Hematopoietic multipotent progenitor cell treated with erythropoietin and hydrocortisone succinate and interleukin-3 and kit ligand, for 17 days (in vitro differentiated cells): ENCODE measurements at regions not wholly inside any gene's neighbourhood (a gene's known extent, or its start where the extent isn't known, plus 50 kb on each side); places are given as distances from the start of the nearest gene placed in this dataset.

Experiments used
- DNase-seq: peaks from one replicate; pipeline ENCODE4 v3.0.0-alpha.2; 2015; ENCODE audit warnings: low spot score

GRCh38 chr5:66477596-66477995, 118.6 kb upstream of the MAST4 start:
- DNase-seq: no peak

DNA sequence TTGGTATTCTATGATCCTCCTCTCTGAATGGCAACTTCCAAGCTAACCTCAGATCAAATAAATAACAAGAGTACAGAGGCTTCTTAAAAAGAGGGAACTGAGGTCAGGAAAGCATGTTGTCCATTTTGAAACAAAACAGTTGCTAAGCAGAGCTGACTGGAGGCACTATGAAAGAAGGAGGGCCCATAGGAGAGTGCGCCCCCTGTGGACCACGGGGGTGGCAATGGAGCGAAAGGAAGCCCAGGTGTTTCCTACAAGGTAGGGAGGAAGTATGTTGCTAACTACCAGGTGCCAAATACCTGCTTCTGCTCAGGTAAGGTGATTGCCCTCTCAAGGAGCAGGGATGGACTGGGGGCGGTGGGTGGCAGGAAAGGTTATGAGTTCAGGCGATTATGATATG, 101.8 kb upstream of the MAST4 start:
- DNase-seq: no peak

GRCh38 chr5:66498791-66499207, 97.4 kb upstream of the MAST4 start:
- no peak for DNase-seq

DNA sequence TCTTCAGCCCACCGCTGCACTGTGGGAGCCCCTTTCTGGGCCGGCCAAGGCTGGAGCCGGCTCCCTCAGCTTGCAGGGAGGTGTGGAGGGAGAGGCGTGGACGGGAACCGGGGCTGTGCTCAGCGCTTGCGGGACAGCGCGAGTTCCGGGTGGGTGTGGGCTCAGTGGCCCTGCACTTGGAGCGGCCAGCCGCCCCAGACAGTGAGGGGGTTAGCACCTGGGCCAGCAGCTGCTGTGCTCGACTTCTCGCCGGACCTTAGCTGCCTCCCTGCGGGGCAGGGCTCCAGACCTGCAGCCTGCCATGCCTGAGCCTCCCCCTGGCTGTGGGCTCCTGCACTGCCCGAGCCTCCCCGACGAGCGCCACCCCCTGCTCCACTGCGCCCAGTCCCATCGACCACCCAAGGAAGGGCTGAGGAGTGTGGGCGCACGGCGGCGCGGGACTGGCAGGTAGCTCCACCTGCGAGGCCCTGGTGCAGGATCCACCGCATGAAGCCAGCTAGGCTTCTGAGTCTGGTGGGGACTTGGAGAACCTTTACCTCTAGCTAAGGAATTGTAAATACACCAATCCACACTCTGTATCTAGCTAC, 92.9 kb upstream of the MAST4 start:
- no peak for DNase-seq

DNA sequence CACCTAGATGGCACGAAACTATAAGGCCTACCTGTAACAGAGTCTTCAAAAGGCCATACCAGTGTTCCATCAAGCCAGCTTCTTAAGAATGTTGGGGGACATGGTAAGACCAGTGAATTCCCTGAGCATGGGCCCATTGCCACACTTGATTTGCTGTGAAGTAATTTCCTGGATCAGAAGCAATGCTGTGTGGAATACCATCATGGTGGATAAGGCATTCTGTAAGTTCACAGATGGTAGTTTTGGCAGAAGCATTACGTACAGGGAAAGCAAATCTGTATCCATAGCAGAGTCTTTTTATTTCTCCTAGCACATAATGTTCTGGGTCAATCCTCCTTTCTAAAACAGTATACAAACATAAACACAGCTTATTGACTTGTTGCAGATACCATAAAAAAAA, 89.1 kb upstream of the MAST4 start:
- no peak for DNase-seq

- DNase-seq: no peak
Observed at GRCh38 chr5:66511491-66511890, 84.7 kb upstream of the MAST4 start.

DNA sequence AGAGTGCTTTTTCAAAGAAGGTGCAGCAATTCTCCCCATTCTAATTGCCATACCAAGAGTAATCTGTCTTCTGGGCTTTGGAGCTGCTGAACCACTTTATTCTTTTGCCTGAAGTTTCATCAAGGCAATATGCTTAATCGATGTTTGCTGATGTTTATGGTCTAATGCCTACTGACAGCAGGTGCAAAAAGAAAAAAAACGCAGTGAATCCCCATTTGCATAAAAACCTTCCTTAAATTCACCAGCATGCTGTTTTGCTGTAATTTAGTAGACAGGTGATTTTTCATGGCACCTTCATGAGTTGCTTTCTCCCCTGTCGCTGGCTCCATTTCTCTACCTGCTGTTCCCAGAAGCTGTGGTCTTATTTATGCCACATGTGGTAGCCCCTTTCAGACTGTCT, 83.1 kb upstream of the MAST4 start:
- no peak for DNase-seq

DNA sequence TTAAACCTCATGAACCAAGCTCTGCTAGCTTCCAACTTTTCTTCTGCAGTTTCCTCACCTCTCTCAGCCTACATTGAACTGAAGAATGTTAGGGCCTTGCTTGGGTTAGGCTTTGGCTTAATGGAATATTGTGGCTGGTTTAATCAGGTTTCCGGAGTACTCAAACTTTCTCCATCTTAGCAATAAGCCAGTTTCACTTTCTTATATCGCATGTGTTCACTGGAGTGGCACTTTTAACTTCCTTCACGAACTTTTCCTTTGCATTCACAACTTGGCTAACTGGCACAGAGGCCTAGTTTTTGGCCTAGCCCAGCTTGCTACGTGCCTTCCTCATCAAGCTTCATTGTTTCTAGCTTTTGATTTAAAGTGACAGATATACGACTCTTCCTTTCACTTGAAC, 81.0 kb upstream of the MAST4 start:
- no peak for DNase-seq

DNA sequence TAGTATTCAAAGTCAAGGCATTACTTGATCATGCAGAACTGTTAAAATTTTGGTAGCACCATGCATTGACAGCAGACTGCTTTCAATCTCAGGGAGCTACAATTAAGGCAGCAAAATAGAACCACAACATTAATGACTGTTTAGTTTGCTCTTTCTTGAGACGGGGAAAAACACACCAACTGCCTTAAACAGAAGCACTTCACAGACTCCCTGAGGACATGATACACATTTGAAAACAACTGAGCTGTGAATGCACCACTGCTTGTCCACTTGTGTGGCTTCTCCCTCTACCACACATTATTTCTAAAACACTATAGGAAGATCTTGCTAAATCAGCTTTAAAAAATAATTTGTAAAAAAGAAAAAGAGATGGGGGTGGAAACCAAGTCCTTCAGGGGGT, 79.6 kb upstream of the MAST4 start:
- no peak for DNase-seq

DNA sequence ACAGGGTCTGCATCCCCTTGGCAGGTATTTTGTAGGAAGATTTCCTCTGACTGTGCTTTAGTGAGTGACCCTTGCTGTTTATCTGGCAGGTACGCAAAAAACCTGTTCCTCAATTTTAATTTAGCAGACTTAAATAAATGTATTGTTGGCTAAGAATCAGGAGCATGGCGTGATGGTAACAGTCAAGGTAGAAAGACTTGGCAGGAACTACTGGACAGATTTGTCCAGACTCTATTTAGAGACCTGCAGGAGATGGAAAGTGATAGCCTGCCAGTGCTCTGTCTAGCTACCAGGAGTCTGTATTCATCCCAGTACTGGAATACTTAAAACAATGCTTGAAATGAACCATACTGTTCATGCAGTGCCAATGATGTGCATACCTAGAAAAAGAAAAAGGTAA, 78.8 kb upstream of the MAST4 start:
- no peak for DNase-seq

GRCh38 chr5:66518052-66518451, 78.1 kb upstream of the MAST4 start:
- DNase-seq: no peak

DNA sequence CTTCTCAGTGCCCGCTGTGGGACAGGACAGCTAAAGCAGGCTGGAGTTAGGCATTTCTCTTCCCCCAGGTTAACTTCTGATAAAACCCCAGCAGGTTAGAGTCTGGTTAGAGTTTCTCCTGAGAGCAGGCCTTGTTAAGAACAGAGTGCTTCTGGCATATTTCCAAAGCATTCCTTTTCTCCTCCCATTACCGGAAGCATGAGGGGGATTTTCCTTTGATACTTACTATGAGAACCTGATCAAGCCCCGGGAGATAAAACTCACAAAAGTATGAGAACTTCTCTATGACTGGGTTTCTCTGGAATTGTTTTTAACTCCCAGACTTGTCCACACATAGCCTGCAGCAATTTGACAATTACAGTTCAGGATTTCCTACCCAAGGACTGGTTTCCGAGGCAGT, 77.4 kb upstream of the MAST4 start:
- DNase-seq: no peak

- DNase-seq: no peak
Observed at GRCh38 chr5:66519626-66520025, 76.6 kb upstream of the MAST4 start.

DNA sequence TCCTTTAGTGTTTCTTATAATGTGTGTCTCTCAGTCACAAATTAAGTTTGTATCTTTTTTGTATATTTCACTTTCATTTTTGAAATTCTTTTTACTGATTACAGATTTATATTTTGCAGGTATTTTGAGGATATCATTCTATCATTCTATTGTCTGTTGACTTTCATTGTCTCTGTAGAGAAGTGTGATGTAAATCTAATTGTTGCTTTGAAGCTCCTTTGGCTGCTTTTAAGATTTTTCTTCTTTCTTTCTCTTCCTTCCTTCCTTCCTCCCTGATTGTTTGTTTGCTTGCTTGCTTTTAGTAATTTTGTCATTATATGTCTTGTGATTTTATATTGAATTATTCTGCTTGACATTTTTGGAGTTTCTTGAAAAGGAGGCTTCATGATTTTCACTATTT, 75.3 kb upstream of the MAST4 start:
- DNase-seq: no peak

GRCh38 chr5:66527478-66528035, 68.6 kb upstream of the MAST4 start:
- DNase-seq: no peak

DNA sequence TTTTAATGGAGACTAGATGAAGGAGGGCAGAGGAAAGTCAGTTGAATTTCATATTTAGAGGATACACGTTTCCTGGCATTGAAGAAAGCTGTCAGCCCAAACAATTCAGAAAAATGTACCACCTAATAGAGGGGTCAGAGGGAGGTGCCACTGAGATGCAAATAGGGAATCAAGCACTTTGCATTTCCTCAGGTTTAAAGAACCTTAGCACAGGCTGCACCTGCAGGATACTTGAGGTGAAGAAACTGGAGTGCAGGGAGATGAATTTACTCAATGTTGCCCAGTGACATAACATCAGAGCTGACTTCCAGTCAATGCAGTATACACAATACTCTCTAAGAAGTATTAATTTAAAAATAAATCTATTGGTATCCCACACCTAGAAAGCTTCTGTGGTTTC, 67.0 kb upstream of the MAST4 start:
- no peak for DNase-seq

DNA sequence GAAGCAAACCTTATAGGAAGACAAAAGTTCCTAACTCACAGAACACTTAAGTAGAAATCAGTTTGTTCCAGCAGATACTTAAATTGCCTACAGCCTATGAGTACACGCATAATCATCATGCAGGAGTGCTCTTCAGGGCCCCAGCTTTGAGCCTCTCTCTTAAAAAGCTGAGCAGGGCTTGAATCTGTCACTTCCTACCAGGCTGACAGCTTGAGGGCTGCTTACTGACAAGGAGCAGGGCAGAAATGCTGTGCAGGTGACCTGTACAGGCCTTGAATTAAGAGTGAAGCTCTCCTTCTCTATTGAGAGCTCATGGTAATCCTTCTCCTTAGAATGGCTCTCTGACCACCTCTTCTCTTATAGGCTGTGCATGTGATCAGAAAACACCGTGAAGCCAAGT, 66.5 kb upstream of the MAST4 start:
- no peak for DNase-seq

GRCh38 chr5:66538126-66538525, 58.1 kb upstream of the MAST4 start:
- DNase-seq: no peak

DNA sequence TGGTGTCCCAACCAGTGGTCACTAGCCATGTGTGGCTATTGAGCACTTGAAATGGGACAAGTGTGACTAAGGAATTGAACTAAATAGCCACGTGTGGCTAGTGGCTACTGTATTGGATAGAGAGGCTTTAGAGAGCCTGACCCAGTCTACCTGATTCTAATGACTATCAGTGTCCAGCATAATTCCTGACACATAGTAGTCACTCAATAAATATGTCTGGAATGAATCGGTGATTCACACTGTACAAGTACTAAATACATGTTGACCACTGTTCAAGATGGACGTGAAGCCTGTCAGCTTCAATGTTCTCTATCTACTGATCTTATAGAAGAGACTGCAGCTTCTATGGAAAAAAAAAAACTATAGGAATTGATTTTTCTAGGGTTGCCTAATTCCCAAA, 57.7 kb upstream of the MAST4 start:
- no peak for DNase-seq

GRCh38 chr5:66540078-66540477, 56.1 kb upstream of the MAST4 start:
- DNase-seq: no peak

- no peak for DNase-seq
Observed at GRCh38 chr5:66542711-66543110, 53.5 kb upstream of the MAST4 start.
